HG03066 (cell line): ENCODE measurements at regions not wholly inside any gene's neighbourhood (a gene's known extent, or its start where the extent isn't known, plus 50 kb on each side); places are given as distances from the start of the nearest gene placed in this dataset.
"Not testable (repeated sequence)": the region's sequence is repeated elsewhere in the genome, so short reads cannot be mapped to it uniquely, and the experiment has no call there.

Source experiments
- ATAC-seq: cut with Tn5 transposase; IDR thresholded peaks from one replicate; pipeline ENCODE4 v1.9.1; 2021; ENCODE audit warnings: low read depth; ENCODE audit not compliant: unreplicated experiment

- no peak for ATAC-seq
These were observed 183.5 kb downstream of the TENT5A start for GRCh38 chr6:81568973-81569372.

GRCh38 chr6:81565071-81565470 lies 187.4 kb downstream of the TENT5A start:
- no peak for ATAC-seq

- ATAC-seq: no peak
These were observed 187.9 kb downstream of the TENT5A start for GRCh38 chr6:81564470-81565068.

GRCh38 chr6:81562169-81562568 lies 190.3 kb downstream of the TENT5A start:
- no peak for ATAC-seq

- ATAC-seq: no peak
These were observed 190.8 kb downstream of the TENT5A start for GRCh38 chr6:81561731-81562130.

- ATAC-seq: no peak
These were observed 191.4 kb downstream of the TENT5A start for GRCh38 chr6:81561071-81561564.

GRCh38 chr6:81557811-81558210 lies 194.7 kb downstream of the TENT5A start:
- no peak for ATAC-seq

GRCh38 chr6:81556551-81556950 lies 195.9 kb downstream of the TENT5A start:
- no peak for ATAC-seq

- no peak for ATAC-seq
These were observed 199.3 kb downstream of the TENT5A start for GRCh38 chr6:81553216-81553615.

GRCh38 chr6:81552644-81553043 lies 199.8 kb downstream of the TENT5A start:
- no peak for ATAC-seq

GRCh38 chr6:81547149-81547548 lies 205.3 kb downstream of the TENT5A start:
- no peak for ATAC-seq

- ATAC-seq: no peak
These were observed 217.5 kb downstream of the TENT5A start for GRCh38 chr6:81534934-81535465.

- no peak for ATAC-seq
These were observed 220.5 kb downstream of the TENT5A start for GRCh38 chr6:81531869-81532561.

GRCh38 chr6:81517455-81517854 lies 235.0 kb downstream of the TENT5A start:
- ATAC-seq: no peak

- no peak for ATAC-seq
These were observed 236.7 kb downstream of the TENT5A start for GRCh38 chr6:81515562-81516453.

- ATAC-seq: not testable (repeated sequence)
These were observed 238.3 kb downstream of the TENT5A start for GRCh38 chr6:81514195-81514594.

- no peak for ATAC-seq
These were observed 241.1 kb downstream of the TENT5A start for GRCh38 chr6:81511423-81511822.

- no peak for ATAC-seq
These were observed 256.5 kb downstream of the TENT5A start for GRCh38 chr6:81495999-81496398.

- no peak for ATAC-seq
These were observed 260.9 kb downstream of the TENT5A start for GRCh38 chr6:81491454-81492101.

GRCh38 chr6:81487489-81487888 lies 265.0 kb downstream of the TENT5A start:
- ATAC-seq: no peak
